Spleen (tissue), 11 donors: ENCODE measurements at regions not wholly inside any gene's neighbourhood (a gene's known extent, or its start where the extent isn't known, plus 50 kb on each side); places are given as distances from the start of the nearest gene placed in this dataset.

Experiments
- DNase-seq: peaks from one replicate; pipeline ENCODE4 v3.0.0-alpha.2; 2020
- H3K27ac ChIP-seq, 8 donors: fragments of 200-600 bp; sonication (generic) in 7 of 8; 1 replicate in 4 of 8; 2 replicates in 4 of 8; pipeline versions ENCODE4 v1.5.0 to v1.8.0; 2016 to 2021; ENCODE audit warnings: inconsistent platforms in 4 of 8, mild to moderate bottlenecking in 4 of 8, moderate library complexity in 1 of 8
- H3K27me3 ChIP-seq, 7 donors: fragments of 200-600 bp; sonication (generic) in 6 of 7; replicated peaks in 1 of 7; 1 replicate in 4 of 7; 2 replicates in 3 of 7; pipeline versions ENCODE4 v1.5.0 to v1.8.0; 2016 to 2021; ENCODE audit warnings: inconsistent platforms in 3 of 7, mild to moderate bottlenecking in 1 of 7
- H3K36me3 ChIP-seq, 6 donors: fragments of 200-600 bp; sonication (generic) in 5 of 6; 1 replicate in 4 of 6; 2 replicates in 2 of 6; pipeline versions ENCODE4 v1.5.0 to v1.8.0; 2016 to 2021; ENCODE audit warnings: inconsistent platforms in 2 of 6
- H3K4me1 ChIP-seq, 6 donors: fragments of 200-600 bp; sonication (generic) in 5 of 6; 1 replicate in 3 of 6; 2 replicates in 3 of 6; pipeline versions ENCODE4 v1.5.0 to v1.8.0; 2016 to 2021; ENCODE audit warnings: inconsistent platforms in 3 of 6
- H3K4me3 ChIP-seq, 8 donors: fragments of 200-600 bp; sonication (generic) in 7 of 8; 1 replicate in 4 of 8; 2 replicates in 4 of 8; pipeline versions ENCODE4 v1.5.0 to v1.8.0; 2016 to 2021; ENCODE audit warnings: inconsistent platforms in 4 of 8, mild to moderate bottlenecking in 4 of 8, moderate library complexity in 2 of 8
- H3K9me3 ChIP-seq, 8 donors: fragments of 200-600 bp; sonication (generic) in 7 of 8; 1 replicate in 4 of 8; 2 replicates in 4 of 8; pipeline versions ENCODE4 v1.5.0 to v1.8.0; 2016 to 2021; ENCODE audit warnings: inconsistent platforms in 4 of 8
- POLR2A ChIP-seq, 3 donors: fragments of 450-650 bp; IDR thresholded peaks; one replicate each; pipeline ENCODE4 v1.5.1; 2017; ENCODE audit warnings: antibody characterized with exemption in 3 of 3, mild to moderate bottlenecking in 1 of 3
- POLR2AphosphoS5 ChIP-seq, 3 donors: sonication (generic); formaldehyde crosslinking; IDR thresholded peaks; one replicate each; pipeline ENCODE4 v1.5.1; 2017; ENCODE audit warnings: antibody characterized with exemption in 3 of 3
- WGBS, 5 donors: extraction: QIAGEN DNeasy Blood & Tissue Kit in 3 of 5; methylation state at CpG; one replicate each; pipeline versions ENCODE4 v1.1.5 to v1.1.7; 2013 to 2018; 5-methylcytosine and 5-hydroxymethylcytosine counted together
- intact Hi-C: fragments of 100-400 bp; cut with DNase I; formaldehyde crosslinking; loops from one replicate; pipeline ENCODE4 v1.15.0; 2023; ENCODE audit warnings: low total_unique reads
- TF ChIP-seq, protein P1 (sequence below), 11 experiments: fragments of 200-600 bp in 7 of 11; fragments of 450-650 bp in 4 of 11; sonication (generic) in 4 of 11; IDR thresholded peaks in 8 of 11; conservative IDR thresholded peaks in 3 of 11; 1 replicate in 7 of 11; 2 replicates in 4 of 11; pipeline versions ENCODE4 v1.4.0 to v1.8.0; 2016 to 2021; ENCODE audit warnings: antibody characterized with exemption in 11 of 11, inconsistent platforms in 4 of 11, mild to moderate bottlenecking in 1 of 11
- donor health status: healthy with polysubstance abuse.
- donor health status: DM: no; HTN: no; CAD: no; lungs with moderate emphysema.
- donor health status: DM: no; HTN: no; CAD: no.
- donor health status: Bipolar disorder and iron deficiency.
- donor health status: healthy.
- donor health status: DM: no; HTN: no; CAD: no.
- donor health status: DM: yes; HTN: yes; CAD: no.

DNA sequence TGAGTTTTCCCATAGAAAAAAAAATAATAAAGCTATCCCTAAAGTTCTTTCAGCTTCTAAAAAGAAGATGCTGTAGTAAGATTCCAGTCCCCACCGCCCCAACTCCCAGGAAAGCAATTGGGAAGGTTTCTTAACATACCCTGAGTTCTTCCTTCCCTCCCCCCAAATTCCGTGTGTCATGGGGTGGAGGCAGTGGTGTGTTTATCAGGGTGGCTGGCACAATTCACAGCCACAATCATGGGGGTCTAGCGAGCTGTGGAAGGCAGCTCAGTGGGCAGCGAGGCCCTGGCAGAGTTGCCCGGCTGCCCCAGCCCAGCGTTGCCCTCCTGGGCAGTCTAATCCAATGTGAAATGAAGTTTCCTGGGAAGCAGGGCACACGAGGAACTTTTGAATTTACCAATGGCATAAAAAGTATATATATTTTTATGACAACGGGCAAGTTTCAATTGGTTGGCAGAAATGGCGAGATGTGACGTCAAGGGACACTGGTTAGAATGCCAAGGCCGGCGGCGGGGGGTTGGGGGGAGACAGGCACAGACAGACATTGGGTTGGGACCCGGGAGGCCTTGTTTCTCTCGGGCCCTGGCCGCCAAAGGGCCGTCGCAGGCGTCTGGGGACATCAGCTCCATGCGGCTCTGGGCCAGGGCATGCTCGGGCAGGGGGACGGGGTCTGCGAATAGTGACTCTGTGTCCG is 80.7 kb upstream of the PPARA start:
- Histone ChIP-seq H3K9me3 (no peaks in the 10 kb centered on the region), H3K4me1 (peaks cover 2 to 87% (median 81%) of the 10 kb centered on the region in 6 donors), H3K36me3 (peaks cover 0 to 12% (median 0%) of the 10 kb centered on the region in 6 donors), H3K27me3 (peaks cover 0 to 3% (median 0%) of the 10 kb centered on the region in 7 donors), H3K27ac (peak overlapping the region; percentile 84 to 99 (median 98)), H3K4me3 (peak overlapping the region; percentile 74 to 97 (median 81))
- intact Hi-C loops, result loop anchor here (10.0 kb wide), 1 partner anchor 65 kb away; no protein-coding TSS in a partner anchor
- WGBS, 5 donors, result 8 to 18% (median 9%) methylated on average over 19 to 24 of the region's 24 CpGs
- TF ChIP-seq POLR2A (IDR thresholded peaks at IDR 0.05) (peak in 1 of 3 donors; percentile 86), POLR2AphosphoS5 (IDR thresholded peaks at IDR 0.05) (peak; percentile 79 to 87 (median 85))
- TF ChIP-seq, protein P1, sequence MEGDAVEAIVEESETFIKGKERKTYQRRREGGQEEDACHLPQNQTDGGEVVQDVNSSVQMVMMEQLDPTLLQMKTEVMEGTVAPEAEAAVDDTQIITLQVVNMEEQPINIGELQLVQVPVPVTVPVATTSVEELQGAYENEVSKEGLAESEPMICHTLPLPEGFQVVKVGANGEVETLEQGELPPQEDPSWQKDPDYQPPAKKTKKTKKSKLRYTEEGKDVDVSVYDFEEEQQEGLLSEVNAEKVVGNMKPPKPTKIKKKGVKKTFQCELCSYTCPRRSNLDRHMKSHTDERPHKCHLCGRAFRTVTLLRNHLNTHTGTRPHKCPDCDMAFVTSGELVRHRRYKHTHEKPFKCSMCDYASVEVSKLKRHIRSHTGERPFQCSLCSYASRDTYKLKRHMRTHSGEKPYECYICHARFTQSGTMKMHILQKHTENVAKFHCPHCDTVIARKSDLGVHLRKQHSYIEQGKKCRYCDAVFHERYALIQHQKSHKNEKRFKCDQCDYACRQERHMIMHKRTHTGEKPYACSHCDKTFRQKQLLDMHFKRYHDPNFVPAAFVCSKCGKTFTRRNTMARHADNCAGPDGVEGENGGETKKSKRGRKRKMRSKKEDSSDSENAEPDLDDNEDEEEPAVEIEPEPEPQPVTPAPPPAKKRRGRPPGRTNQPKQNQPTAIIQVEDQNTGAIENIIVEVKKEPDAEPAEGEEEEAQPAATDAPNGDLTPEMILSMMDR (IDR thresholded peaks at IDR 0.05 in 8 of 11, conservative IDR thresholded peaks at IDR 0.05 in 3 of 11), result no peak
- peak; percentile 89 for DNase-seq

- peak; percentile 92 for DNase-seq
- intact Hi-C loops, result loop anchor here (10.0 kb wide), 1 partner anchor 66 kb away; no protein-coding TSS in a partner anchor
- Histone ChIP-seq H3K36me3 (peaks cover 0 to 18% (median 0%) of the 10 kb centered on the region in 6 donors), H3K4me1 (peaks cover 2 to 87% (median 81%) of the 10 kb centered on the region in 6 donors), H3K27me3 (peaks cover 0 to 3% (median 0%) of the 10 kb centered on the region in 7 donors), H3K27ac (peak overlapping the region; percentile 84 to 99 (median 98)), H3K4me3 (peak overlapping the region; percentile 74 to 97 (median 81)), H3K9me3 (no peaks in the 10 kb centered on the region)
- TF ChIP-seq, protein P1 (IDR thresholded peaks at IDR 0.05 in 8 of 11, conservative IDR thresholded peaks at IDR 0.05 in 3 of 11), result no peak
- TF ChIP-seq POLR2AphosphoS5 (IDR thresholded peaks at IDR 0.05), result peak; percentile 41 to 75 (median 69)
- WGBS, 5 donors, result 0 to 2% (median 1%) methylated on average over 21 to 57 of the region's 57 CpGs
These were observed 80.0 kb upstream of the PPARA start for GRCh38 chr22:46070215-46070802.

- peaks cover 0 to 24% (median 1%) of the 10 kb centered on the region in 6 donors for H3K36me3 ChIP-seq
- no peaks in the 10 kb centered on the region for H3K9me3 ChIP-seq
- peak overlapping the region; percentile 74 to 97 (median 81) for H3K4me3 ChIP-seq
- intact Hi-C loops, result loop anchor here (10.0 kb wide), 1 partner anchor 66 kb away; no protein-coding TSS in a partner anchor
- peak overlapping the region; percentile 84 to 99 (median 98) for H3K27ac ChIP-seq
- 0 to 1% (median 1%) methylated on average over 15 to 111 of the region's 112 CpGs for WGBS, 5 donors
- DNase-seq, result peak; percentile 88
- H3K4me1 ChIP-seq, result peaks cover 6 to 87% (median 81%) of the 10 kb centered on the region in 6 donors
- TF ChIP-seq, protein P1 (IDR thresholded peaks at IDR 0.05 in 8 of 11, conservative IDR thresholded peaks at IDR 0.05 in 3 of 11), result no peak
- TF ChIP-seq POLR2AphosphoS5 (IDR thresholded peaks at IDR 0.05), result no peak
- TF ChIP-seq POLR2A (IDR thresholded peaks at IDR 0.05), result no peak
- peaks cover 0 to 3% (median 0%) of the 10 kb centered on the region in 7 donors for H3K27me3 ChIP-seq
These were observed 79.4 kb upstream of the PPARA start for GRCh38 chr22:46070803-46071450.
